HG03103 (cell line): ENCODE measurements at regions not wholly inside any gene's neighbourhood (a gene's known extent, or its start where the extent isn't known, plus 50 kb on each side); places are given as distances from the start of the nearest gene placed in this dataset.

ENCODE experiments used
- ATAC-seq: cut with Tn5 transposase; IDR thresholded peaks from one replicate; pipeline ENCODE4 v1.9.1; 2021; ENCODE audit warnings: low read depth; ENCODE audit not compliant: unreplicated experiment

GRCh38 chr18:31246460-31246859, 71.5 kb upstream of the DSG1 start:
- no peak for ATAC-seq

GRCh38 chr18:31247574-31248199, 70.3 kb upstream of the DSG1 start:
- no peak for ATAC-seq

- ATAC-seq = no peak
Observed at GRCh38 chr18:31248783-31249521, 69.0 kb upstream of the DSG1 start.

GRCh38 chr18:31250902-31251301, 67.1 kb upstream of the DSG1 start:
- no peak for ATAC-seq

- no peak for ATAC-seq
Observed at GRCh38 chr18:31252522-31252921, 65.4 kb upstream of the DSG1 start.

GRCh38 chr18:31255953-31256352, 62.0 kb upstream of the DSG1 start:
- ATAC-seq = no peak

- no peak for ATAC-seq
Observed at GRCh38 chr18:31258789-31259188, 59.2 kb upstream of the DSG1 start.

GRCh38 chr18:31261792-31262582, 56.0 kb upstream of the DSG1 start:
- ATAC-seq = no peak

- no peak for ATAC-seq
Observed at GRCh38 chr18:31267823-31268481, 50.0 kb upstream of the DSG1 start.
